HG02970 (cell line): ENCODE measurements at regions not wholly inside any gene's neighbourhood (a gene's known extent, or its start where the extent isn't known, plus 50 kb on each side); places are given as distances from the start of the nearest gene placed in this dataset.

Experiments
- ATAC-seq: cut with Tn5 transposase; IDR thresholded peaks from one replicate; pipeline ENCODE4 v1.9.1; 2021; ENCODE audit warnings: mild to moderate bottlenecking, moderate library complexity, moderate number of reproducible peaks; ENCODE audit not compliant: unreplicated experiment, low FRiP score

DNA sequence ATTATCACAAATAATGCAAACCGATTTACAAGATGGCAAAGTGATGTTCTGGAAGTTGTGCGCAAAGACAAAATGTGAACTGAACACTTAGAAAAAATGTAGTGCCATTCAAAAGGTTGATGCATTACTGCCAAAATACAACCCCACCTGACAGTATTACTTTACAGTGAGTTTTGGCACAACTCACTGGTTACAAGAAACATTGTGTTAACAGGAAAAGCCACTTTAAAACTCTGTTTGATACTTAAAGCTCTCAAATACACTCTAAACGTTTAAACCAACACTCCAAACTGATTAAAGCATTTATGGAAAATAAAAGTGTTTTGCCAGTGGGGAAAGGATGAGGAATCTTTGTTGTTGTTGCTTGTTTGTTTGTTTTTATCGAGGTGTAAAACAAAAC is 173.4 kb upstream of the SATB2 start:
- no peak for ATAC-seq

DNA sequence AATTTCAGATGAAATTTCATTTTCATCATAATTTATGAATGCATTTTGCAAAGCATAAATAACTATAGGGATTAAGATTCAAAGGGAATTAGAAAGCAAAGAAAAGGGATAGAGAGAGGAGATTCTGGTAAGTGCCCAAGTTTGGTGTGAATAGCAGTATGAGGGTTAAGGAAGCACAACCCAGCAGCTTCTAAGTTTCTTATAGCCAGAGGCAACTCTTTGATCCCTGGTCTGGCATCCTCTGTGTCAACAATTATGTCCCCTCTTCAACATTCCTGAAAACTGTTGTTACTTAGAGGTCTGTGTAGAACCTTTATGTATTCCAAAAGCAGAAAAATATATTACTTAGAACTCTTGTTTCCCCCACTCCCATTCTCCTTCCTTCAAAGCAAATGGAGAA is 171.6 kb upstream of the SATB2 start:
- ATAC-seq = no peak

DNA sequence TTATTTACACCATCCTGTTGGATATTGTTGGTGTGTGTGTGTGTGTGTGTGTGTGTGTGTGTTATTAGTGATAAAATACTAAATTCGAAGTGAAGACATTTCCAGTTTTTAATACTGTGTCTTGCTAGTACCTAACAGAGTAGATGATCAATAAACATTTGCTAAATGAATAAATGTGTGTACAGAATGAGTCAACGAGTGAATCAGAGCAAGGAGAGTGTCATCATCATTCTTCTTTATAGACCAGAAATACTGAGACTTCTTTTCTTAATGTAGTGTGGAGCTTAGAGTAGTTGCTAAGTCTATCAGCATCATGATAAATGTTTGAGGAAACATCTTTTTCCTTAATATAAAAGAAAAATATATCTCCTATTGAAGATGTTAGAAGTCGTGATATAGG is 169.7 kb upstream of the SATB2 start:
- ATAC-seq = no peak

DNA sequence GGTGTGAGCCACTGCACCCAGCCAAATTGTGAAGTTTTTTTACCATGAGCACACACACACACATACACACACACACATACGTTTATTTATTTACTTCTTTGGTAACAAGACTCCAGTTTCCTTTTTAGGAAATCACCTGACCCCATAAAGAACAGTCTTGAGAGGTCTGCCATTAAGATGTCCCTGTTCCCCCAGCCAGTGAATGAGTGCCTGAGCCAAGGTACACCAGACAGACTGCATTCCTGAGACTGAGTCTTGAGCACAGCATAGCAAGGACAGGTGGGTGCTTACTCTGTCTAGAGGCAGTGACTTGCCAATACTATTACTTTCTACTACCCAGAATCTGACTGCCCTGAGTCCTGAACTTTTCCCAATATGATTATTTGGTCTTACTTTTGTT is 167.2 kb upstream of the SATB2 start:
- ATAC-seq = no peak

DNA sequence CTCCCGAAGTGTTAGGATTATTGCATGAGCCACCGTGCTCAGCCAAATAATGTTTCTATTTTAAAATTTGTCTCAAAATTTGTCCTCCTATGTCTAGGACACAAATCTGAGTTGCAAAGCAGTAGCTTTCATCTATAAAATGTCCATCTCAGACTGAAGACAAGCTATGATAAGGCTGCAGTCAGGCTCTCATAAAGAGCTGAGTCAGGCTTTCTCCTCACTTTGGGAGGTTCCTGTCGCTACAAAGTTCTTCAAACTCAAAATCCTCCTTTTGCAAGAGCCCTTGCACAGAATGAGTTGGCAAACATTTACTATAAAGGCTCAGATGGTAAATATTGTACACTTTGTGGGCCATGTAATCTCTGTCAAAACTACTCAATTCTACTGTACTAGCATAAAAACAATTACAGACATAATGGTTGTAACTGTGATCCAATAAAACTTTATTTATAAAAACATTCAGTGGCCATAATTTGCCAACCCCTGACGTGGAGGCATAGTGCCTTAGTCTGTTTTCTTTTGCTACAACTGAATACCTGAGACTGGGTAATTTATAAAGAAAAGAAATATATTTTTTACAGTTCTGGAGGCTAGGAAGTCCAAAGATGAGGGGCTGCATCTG is 154.9 kb upstream of the SATB2 start:
- ATAC-seq = no peak

DNA sequence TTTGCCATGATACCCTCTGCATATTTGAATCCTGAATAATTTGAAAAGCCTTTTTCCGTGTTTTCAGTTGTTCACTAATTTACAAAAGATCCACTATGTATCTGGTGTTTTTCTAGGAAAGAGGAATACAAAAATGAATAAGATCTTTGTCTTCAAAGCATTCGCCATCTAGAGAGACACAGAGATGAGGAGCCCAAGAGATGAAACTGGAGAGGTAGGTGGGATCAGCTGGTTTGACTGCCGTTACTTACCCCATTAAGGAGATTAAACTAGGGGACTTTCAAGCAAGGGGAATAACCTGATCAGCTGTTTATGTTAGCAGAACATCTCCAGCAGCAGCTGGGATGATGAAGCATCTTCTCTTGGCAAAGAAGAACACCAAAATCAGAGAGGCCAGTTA is 150.2 kb upstream of the SATB2 start:
- no peak for ATAC-seq

DNA sequence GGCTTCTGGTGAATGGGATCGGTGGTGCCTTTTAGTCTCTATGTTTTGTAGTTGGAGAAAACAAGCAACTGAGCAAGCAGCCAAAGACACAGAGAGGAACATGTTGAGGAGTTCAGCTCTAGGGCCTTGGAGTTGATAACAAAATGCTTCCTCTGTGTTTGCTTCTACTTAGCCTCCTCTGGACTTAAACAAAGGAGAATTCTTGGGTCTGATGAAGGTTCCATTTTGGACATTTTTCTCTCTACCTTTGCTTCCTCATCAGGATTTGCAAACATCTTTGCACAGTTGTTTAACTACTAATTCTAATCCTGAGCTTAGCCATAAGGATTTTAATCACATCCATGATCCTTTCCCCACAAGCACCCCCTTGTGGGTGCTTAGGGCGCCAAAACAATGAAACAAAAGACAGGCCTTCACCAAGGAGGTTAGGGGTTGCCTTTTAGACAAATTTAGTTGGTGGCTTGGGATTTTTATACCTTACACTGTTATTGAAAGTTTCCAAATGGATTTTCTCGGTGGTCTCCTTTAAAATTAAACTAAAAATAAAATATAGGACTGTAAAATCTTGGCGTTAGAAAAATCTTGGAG is 148.5 kb upstream of the SATB2 start:
- no peak for ATAC-seq

DNA sequence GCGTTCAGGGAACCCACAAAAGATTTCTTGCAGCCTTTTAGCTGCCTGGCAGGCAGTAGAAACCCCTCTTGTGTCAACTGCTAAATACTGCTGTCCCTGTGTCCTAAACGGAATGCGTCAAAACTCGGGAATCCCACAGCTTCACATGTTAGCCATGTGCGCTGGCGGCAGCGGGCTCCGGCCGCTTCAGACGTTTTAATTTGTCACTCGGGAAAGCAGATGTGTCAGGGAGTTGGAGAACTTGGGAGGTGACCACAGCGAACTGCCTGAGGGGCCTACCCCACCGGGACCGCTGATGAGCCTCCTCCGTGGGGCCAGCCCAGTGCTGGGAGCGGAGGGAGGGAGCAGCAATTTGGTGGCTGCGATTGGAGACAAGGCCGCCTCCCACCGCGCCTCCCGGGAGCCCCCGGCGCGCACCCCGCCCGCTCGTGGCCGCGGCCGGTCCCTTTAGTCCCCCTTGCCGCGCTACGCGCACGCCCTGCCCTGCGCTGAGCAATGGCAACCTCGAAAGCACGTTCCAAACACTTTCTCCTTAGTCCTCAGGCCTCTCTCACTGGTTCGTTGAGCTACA is 146.1 kb upstream of the SATB2 start:
- no peak for ATAC-seq

DNA sequence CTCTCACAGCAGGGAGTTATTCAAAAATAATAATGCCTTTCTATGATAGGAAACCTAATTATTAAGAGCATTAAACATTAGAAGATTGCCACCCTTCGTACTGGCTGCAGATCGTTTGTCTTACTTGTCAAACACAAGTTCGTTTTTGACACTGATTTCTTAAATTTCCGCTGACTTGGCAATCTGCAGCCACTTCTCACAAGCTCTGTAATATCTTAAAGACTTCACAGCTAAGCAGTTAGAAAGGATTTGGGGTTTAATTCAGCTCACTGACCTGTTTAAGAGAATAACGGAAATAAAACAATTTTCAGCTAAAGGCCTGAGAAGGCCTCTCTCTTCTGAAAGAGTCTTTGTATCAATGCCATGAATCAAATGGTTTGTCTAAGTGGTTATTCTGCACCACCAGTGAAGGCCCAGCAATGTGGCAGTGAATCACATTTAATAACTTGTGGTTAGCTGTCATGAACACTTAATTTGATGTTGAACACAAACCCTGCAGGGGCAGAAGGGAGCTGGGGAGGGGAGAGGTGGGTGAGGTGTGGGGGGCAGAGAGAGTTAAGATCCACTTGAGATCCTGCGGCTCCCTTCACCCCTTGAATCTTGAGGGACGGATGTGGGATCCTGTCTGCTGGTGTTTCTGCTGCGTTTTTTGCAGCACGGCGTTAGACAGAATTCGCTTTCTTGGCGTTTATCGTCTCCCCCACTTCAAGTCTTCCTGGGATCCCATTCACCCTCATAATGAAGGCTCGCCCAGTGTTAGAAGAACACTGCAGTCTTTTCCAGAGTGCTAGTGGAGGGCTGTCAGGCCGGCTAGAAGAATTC is 145.4 kb upstream of the SATB2 start:
- no peak for ATAC-seq

DNA sequence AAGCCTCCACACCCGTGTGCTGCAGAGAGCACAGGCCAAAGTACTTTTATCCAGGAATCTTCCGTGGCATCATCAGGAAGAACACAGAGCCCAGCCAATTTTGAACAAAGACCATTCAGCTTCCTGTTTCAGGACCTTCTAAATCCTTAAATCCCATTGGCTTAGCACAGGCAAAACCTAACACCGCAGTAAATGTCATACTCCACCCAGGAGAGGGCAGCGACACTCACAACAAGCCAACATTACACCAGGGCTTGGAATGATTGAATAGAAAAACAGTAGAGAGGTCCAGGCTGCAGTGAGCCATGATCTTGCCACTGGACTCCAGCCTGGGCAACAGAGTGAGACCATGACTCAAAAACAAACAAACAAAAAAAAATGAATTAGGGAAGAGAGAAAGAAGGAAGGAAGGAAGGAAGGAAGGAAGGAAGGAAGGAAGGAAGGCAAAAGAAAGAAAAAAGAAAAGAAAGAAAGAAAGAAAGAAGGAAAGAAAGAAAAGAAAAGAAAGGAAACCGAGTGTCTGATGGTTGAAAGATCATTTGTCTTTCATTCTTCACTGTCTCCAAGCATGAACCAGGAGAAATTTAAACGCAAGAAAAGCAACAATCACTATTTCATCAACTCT is 144.6 kb upstream of the SATB2 start:
- ATAC-seq = no peak

DNA sequence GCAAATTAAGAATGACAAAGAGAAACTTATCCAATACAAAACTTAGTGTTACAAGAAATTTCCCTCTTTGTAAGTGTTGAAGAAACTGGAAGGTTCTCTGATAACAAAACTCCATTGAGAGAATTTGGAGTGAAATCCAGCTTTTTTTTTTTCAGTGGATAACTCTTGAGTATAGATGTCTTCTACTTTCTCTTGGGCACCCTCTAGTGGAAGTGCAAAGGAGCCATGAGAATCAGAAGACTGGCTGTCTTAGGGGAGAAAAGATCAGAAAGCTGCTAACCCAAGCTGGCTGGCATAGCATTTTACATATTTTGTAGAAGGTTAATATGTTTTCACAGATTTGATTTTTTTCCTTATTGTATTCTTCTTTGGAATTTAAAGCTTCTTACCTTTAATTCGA is 138.8 kb upstream of the SATB2 start:
- no peak for ATAC-seq

DNA sequence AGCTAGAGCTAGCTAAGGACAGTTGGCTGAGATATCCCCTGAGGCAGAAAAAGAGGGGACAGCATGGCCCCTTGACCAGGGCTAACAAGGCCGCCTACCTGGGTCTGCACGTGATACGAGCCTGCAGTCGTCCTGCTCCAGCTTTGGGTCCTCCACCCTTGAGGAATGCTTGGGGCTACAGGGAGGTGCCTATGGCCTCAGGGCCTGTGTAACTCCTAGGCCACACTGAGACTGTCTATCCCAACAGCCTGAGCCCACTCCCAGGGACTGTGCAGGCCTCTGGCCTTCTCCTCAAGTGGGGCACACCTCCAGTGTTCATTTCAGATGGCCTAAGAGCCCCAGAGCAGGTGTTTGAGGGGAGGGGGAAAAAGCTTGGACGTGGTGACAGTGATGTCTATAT is 136.7 kb upstream of the SATB2 start:
- ATAC-seq = no peak

DNA sequence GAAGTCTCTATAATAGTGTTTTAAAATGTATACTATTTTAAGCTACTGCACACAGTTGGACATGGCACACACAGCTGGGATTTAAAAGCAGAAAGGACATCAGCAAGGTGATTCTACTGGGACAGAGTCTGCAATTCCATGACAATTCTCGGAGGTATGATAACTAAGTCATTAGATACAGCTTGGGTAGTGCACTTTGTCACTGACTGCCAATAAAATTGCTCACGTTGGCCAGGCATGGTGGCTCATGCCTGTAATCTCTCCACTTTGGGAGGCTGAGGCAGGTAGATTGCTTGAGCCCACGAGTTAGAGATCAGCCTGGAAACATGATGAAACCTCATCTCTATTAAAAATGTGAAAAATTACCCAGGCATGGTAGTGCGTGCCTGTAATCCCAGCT is 134.1 kb upstream of the SATB2 start:
- ATAC-seq = no peak

DNA sequence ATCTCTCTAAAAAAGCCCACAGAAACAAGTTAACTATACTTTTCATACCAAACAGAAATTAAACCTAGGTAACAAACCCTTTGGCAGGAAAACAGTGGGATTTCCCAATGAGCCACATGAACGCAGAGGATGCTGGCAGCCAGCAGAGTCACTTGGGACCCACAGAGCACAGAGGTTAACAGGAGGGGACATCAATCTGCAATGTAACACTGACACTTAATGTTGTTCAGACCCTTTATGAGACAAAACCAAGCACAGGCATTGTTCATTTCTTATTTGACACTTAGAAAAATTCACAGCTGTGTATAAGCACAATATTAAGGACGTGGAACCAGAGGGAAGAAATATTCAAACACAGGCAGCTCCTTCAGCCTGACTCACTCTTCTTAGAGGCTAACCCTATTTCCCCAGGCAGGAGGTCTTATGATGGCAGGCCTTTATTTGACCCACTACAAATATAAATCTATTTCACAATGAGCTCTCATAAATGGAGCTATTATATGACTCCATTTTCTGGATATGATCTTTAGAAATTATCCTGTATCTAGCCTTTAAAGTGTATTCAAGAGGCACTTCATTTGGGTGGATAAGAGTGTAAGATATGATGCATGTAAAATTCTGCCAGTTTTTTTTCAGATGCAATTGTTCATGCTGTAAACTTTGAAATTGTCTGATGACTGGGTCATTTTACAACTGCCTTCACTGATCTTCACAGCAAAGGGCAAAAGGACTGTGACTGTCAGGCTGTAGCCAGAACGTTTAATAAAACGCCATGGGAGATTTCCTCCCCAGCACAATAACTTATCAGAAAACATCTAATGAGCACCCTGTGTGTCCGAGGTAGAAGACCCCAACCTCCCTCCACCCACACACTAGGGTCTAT is 132.8 kb upstream of the SATB2 start:
- no peak for ATAC-seq

DNA sequence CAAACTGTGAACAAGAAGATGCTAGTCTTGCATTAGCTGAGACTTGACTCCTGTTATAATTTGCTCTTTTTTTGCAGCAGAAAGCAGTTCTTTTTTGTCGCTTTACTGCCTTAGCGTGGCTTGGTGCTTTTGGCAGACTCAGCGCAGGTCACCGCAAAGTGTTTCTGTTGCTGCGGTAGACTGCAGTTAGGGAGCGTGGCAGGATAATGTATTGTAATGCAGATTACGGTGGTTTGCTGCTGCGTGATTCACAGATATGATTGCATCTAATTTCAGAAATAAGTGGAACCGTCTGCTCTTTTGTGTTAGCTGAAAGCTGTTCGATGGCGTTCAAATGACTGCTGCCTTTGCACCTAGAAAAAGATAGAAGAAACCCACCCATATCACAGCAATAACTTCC is 131.6 kb upstream of the SATB2 start:
- ATAC-seq = no peak

DNA sequence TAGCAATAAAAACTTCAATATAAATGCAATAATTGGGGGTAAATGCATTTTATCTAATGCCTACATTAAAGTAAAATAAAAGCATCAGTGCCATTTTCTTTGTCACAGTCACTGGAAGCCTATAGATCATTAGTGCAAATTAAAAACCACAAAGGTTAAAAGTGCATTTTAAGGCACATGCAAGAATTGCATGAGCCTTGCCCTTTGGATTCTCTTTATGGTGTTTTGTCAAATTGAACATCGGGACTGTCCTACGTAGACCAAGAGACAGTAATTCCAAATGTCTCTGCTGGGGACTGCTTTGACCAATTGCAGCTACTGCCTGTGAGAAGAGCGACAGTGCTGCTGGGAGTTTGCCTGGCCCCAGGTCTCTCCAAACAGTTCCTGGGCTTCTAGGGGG is 130.3 kb upstream of the SATB2 start:
- no peak for ATAC-seq

DNA sequence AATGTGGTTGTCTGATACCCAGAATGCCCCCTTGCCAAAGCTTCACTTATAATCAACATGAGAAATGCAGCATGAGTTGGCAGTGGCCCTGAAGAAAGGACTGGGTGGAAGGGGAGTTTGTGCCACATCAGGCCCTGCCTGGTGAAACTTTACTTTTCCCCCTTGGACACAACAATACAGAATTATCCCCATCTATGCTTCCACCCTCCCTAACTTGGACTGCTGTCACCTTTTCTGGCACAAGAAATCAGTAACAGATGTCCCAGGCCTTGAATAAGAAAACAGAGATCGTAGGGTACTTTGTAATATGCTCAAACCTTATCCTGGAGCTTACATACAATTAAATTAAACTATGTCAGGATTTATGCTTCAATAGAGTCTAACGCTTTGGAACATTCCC is 128.9 kb upstream of the SATB2 start:
- ATAC-seq = no peak

DNA sequence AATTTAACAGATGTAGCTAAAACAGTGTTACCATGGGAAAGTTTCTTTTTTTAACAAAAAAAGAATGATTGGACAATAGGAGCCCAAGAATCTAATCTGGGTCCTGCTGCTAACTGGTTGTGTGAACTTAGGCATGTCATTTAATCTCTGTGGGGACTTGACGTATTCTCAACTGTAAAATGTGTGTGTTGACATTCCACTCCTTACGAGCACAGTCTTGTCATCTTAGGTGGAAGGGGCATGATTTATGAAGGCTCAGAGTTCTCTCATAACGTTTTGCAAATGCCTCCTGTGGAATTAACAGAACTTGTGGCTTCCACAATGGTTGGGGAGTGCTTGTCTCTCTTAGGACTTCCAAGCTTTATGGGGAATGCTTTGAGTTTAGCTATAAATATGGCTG is 125.9 kb upstream of the SATB2 start:
- no peak for ATAC-seq

DNA sequence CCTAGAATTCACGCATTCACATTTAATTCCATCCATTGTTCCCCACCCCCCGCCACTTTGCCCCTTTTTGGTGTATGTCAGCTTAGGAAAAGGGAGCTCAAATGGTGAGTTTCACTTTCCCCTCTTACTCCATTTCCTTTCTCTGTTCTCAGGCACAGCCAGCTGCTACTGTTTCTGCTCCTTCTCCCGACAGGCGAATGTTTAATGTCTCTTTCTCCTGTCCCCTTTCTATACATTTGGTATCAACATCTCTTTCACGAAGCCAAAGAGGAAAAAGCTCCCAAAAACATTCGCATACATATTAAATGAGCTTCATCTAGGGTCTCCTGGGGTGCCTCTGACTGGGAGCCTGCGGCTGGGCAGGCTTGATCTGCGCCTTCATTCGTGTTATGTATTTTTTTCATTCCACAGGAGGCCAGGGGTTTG is 124.2 kb upstream of the SATB2 start:
- ATAC-seq = no peak

DNA sequence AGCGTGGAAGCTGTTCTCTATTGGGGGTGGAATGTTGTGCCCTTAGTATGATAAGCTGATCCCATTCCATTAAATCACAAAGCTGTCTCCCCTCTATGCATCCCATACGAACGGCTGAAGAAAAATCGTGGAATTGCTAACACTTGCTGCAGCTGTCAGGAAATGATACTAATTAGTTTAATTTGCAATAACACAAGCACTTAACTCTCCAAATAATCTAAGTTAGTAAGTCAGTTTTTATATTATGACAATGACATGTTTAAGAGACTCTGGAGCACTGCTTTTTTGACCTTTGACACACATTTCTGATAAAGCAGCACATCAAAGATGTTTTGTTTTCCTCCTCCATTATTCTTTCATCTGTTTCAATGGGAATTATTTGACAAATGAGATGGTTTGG is 123.7 kb upstream of the SATB2 start:
- no peak for ATAC-seq
